Head of caudate nucleus (tissue), 42 donors: ENCODE measurements at regions not wholly inside any gene's neighbourhood (a gene's known extent, or its start where the extent isn't known, plus 50 kb on each side); places are given as distances from the start of the nearest gene placed in this dataset.
A peak's percentile ranks its signal among the peaks of the same experiment; 100 is the strongest.

ENCODE experiments used
- DNase-seq, 42 donors: peaks; one replicate each; pipeline versions ENCODE4 v3.0.0 to v3.0.0-alpha.2; 2020 to 2021; ENCODE audit warnings: mixed read lengths in 7 of 42
- intact Hi-C: fragments of 100-400 bp; cut with DNase I; formaldehyde crosslinking; loops from one replicate; pipeline ENCODE4 v1.15.0; 2022

- DNase-seq: no peak
- intact Hi-C loops: no loop called here
These were observed 91.0 kb upstream of the GRIK3 start for GRCh38 chr1:37125295-37125694.

- no peak for DNase-seq
- intact Hi-C loops: no loop called here
These were observed 93.0 kb upstream of the GRIK3 start for GRCh38 chr1:37127254-37127748.

GRCh38 chr1:37128091-37128490 lies 93.8 kb upstream of the GRIK3 start:
- intact Hi-C loops: no loop called here
- no peak for DNase-seq

GRCh38 chr1:37130221-37130948 lies 96.1 kb upstream of the GRIK3 start:
- peak in 25 of 42 donors; percentile 27 to 70 (median 44) for DNase-seq
- intact Hi-C loops: loop anchor here (10.0 kb wide), 1 partner anchor 184 kb away; no protein-coding TSS in a partner anchor

GRCh38 chr1:37131281-37131680 lies 97.0 kb upstream of the GRIK3 start:
- peak in 2 of 42 donors; percentile 33 to 43 for DNase-seq
- intact Hi-C loops: loop anchor here (10.0 kb wide), 1 partner anchor 184 kb away; no protein-coding TSS in a partner anchor

- intact Hi-C loops: loop anchor here (10.0 kb wide), 1 partner anchor 181 kb away; no protein-coding TSS in a partner anchor
- peak in 23 of 42 donors; percentile 23 to 82 (median 53) for DNase-seq
These were observed 99.2 kb upstream of the GRIK3 start for GRCh38 chr1:37133276-37134145.

GRCh38 chr1:37134599-37134998 lies 100.3 kb upstream of the GRIK3 start:
- intact Hi-C loops: loop anchor here (10.0 kb wide), 1 partner anchor 180 kb away; no protein-coding TSS in a partner anchor
- DNase-seq: peak in 26 of 42 donors; percentile 26 to 80 (median 48)

GRCh38 chr1:37135032-37135431 lies 100.7 kb upstream of the GRIK3 start:
- intact Hi-C loops: loop anchor here (10.0 kb wide), 1 partner anchor 180 kb away; no protein-coding TSS in a partner anchor
- no peak for DNase-seq

- peak in 4 of 42 donors; percentile 19 to 32 (median 26) for DNase-seq
- intact Hi-C loops: loop anchor here (10.0 kb wide), 1 partner anchor 178 kb away; no protein-coding TSS in a partner anchor
These were observed 102.7 kb upstream of the GRIK3 start for GRCh38 chr1:37137014-37137413.

GRCh38 chr1:37137601-37138000 lies 103.3 kb upstream of the GRIK3 start:
- DNase-seq: no peak
- intact Hi-C loops: loop anchor here (10.0 kb wide), 1 partner anchor 177 kb away; no protein-coding TSS in a partner anchor

- intact Hi-C loops: no loop called here
- peak in 2 of 42 donors; percentile 10 for DNase-seq
These were observed 109.5 kb upstream of the GRIK3 start for GRCh38 chr1:37143800-37144199.

- intact Hi-C loops: no loop called here
- DNase-seq: peak in 1 of 42 donors; percentile 3
These were observed 111.8 kb upstream of the GRIK3 start for GRCh38 chr1:37146071-37146470.

- DNase-seq: peak in 3 of 42 donors; percentile 11 to 32 (median 31)
- intact Hi-C loops: no loop called here
These were observed 113.1 kb upstream of the GRIK3 start for GRCh38 chr1:37147392-37147831.

GRCh38 chr1:37147906-37148305 lies 113.6 kb upstream of the GRIK3 start:
- intact Hi-C loops: no loop called here
- DNase-seq: peak in 3 of 42 donors; percentile 2 to 17 (median 15)

GRCh38 chr1:37148663-37149062 lies 114.3 kb upstream of the GRIK3 start:
- intact Hi-C loops: no loop called here
- DNase-seq: peak in 1 of 42 donors; percentile 25

- DNase-seq: peak in 3 of 42 donors; percentile 19 to 43 (median 35)
- intact Hi-C loops: no loop called here
These were observed 115.0 kb upstream of the GRIK3 start for GRCh38 chr1:37149296-37149695.

- intact Hi-C loops: no loop called here
- DNase-seq: peak in 5 of 42 donors; percentile 13 to 39 (median 20)
These were observed 116.7 kb upstream of the GRIK3 start for GRCh38 chr1:37150986-37151385.

GRCh38 chr1:37151789-37152188 lies 117.5 kb upstream of the GRIK3 start:
- intact Hi-C loops: no loop called here

GRCh38 chr1:37152491-37152890 lies 118.2 kb upstream of the GRIK3 start:
- intact Hi-C loops: no loop called here
- DNase-seq: peak in 5 of 42 donors; percentile 1 to 18 (median 10)

More at GRCh38 chr1:37151789-37152188, 117.5 kb upstream of the GRIK3 start:
- peak in 4 of 42 donors; percentile 9 to 36 (median 17) for DNase-seq
